ENCODE measurements at regions not wholly inside any gene's neighbourhood (a gene's known extent, or its start where the extent isn't known, plus 50 kb on each side); places are given as distances from the start of the nearest gene placed in this dataset.
"Not testable (repeated sequence)": the region's sequence is repeated elsewhere in the genome, so short reads cannot be mapped to it uniquely, and the experiment has no call there.

DNA sequence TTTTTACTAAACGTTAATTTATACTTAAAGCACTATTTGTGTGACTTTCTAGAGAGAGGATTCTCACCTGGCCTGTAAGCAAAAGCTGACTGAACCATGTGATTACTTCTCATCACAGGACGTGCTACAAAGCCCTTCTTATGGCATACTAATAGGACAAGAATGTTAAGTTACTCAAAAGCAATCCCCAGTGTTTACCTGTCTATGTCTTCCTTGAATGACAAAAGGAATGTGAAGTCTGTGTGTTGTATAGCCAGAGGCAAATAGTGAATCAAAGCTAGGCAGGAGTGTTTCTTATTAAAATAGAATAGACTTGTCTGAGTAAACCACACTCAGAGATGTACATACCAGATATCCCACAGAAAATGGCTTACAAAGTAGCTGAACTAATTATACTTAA lies 1465.5 kb downstream of the SUCLG1 start:
- H3K27ac ChIP-seq (ENCODE audit: low read depth in 1 of 2, low read length in 1 of 2) = no peak overlapping the region
- no peak for TF ChIP-seq CTCF (IDR thresholded peaks at IDR 0.05; ENCODE audit: control extremely low read depth, extremely low read depth)
- 55 to 59% methylated on average over 2 of the region's 2 CpGs for WGBS, 2 donors
- H3K36me3 ChIP-seq (ENCODE audit: control insufficient read depth in 4 of 4, insufficient read depth in 4 of 4, low read length in 4 of 4) = no peaks in the 10 kb centered on the region
- no peaks in the 10 kb centered on the region for H3K27me3 ChIP-seq (ENCODE audit: control insufficient read depth in 3 of 3, insufficient read depth in 3 of 3, low read length in 2 of 3)
- no peak overlapping the region for H3K9ac ChIP-seq (ENCODE audit: insufficient read depth in 1 of 2, low read length in 2 of 2)
- ATAC-seq (ENCODE audit: insufficient read depth, low FRiP score) (no peak), DNase-seq (no peak)
- H3K4me3 ChIP-seq = no peak overlapping the region
- no peaks in the 10 kb centered on the region for H3K9me3 ChIP-seq (ENCODE audit: control insufficient read depth in 4 of 4, insufficient read depth in 3 of 4, low read length in 3 of 4)
- no peaks in the 10 kb centered on the region for H3K4me1 ChIP-seq (ENCODE audit: control insufficient read depth in 5 of 5, insufficient read depth in 5 of 5, low read length in 5 of 5)

DNA sequence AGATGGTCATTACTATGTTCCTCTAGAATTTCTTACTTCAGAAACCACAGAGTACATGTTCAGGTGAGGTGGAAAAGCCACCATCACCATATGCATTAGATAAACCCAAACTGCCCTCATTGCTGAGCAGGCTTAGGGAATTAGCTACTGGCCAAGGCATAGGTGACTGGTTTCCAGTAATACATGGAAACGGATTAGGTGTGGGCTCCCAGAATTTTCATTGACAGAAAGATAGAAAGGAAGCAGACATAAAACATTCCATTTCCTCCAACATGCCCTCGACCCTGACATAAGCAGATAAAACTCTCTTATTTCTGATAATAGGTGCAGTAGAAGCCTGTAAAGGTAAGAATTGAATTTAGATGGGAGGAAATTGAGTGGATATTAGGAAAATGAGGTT lies 1466.1 kb downstream of the SUCLG1 start:
- no peak for DNase-seq
- no peak for ATAC-seq (ENCODE audit: insufficient read depth, low FRiP score)
- TF ChIP-seq CTCF (IDR thresholded peaks at IDR 0.05; ENCODE audit: control extremely low read depth, extremely low read depth) = no peak
- no peaks in the 10 kb centered on the region for H3K36me3 ChIP-seq (ENCODE audit: control insufficient read depth in 4 of 4, insufficient read depth in 4 of 4, low read length in 4 of 4)
- no peak overlapping the region for H3K4me3 ChIP-seq
- WGBS, 2 donors = 53 to 57% methylated on average over 2 of the region's 2 CpGs
- no peaks in the 10 kb centered on the region for H3K4me1 ChIP-seq (ENCODE audit: control insufficient read depth in 5 of 5, insufficient read depth in 5 of 5, low read length in 5 of 5)
- H3K27me3 ChIP-seq (ENCODE audit: control insufficient read depth in 3 of 3, insufficient read depth in 3 of 3, low read length in 2 of 3) = no peaks in the 10 kb centered on the region
- H3K9me3 ChIP-seq (ENCODE audit: control insufficient read depth in 4 of 4, insufficient read depth in 3 of 4, low read length in 3 of 4) = no peaks in the 10 kb centered on the region
- H3K9ac ChIP-seq (ENCODE audit: insufficient read depth in 1 of 2, low read length in 2 of 2) = no peak overlapping the region
- H3K27ac ChIP-seq (ENCODE audit: low read depth in 1 of 2, low read length in 1 of 2) = no peak overlapping the region

DNA sequence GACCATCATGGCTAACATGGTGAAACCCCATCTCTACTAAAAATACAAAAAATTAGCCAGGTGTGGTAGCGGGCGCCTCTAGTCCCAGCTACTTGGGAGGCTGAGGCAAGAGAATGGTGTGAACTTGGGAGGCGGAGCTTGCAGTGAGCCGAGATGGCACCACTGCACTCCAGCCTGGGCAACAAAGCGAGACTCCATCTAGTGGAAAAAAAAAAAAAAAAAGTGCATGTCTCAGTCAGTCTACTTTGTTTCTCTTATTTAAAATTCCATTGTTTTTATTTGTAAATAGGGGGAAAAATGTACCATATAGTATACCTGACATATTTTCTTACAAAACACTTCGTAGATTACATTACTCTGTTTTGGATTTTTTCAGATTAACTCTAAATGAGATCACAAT lies 1471.4 kb downstream of the SUCLG1 start:
- H3K36me3 ChIP-seq (ENCODE audit: control insufficient read depth in 4 of 4, insufficient read depth in 4 of 4, low read length in 4 of 4); H3K27me3 ChIP-seq (ENCODE audit: control insufficient read depth in 3 of 3, insufficient read depth in 3 of 3, low read length in 2 of 3); H3K9ac ChIP-seq (ENCODE audit: insufficient read depth in 1 of 2, low read length in 2 of 2); H3K9me3 ChIP-seq (ENCODE audit: control insufficient read depth in 4 of 4, insufficient read depth in 3 of 4, low read length in 3 of 4); H3K27ac ChIP-seq (ENCODE audit: low read depth in 1 of 2, low read length in 1 of 2); H3K4me3 ChIP-seq; H3K4me1 ChIP-seq (ENCODE audit: control insufficient read depth in 5 of 5, insufficient read depth in 5 of 5, low read length in 5 of 5); ATAC-seq (ENCODE audit: insufficient read depth, low FRiP score); DNase-seq: not testable (repeated sequence)
- WGBS, 2 donors = 91 to 96% methylated on average over 6 of the region's 6 CpGs

- no peak for TF ChIP-seq CTCF (IDR thresholded peaks at IDR 0.05; ENCODE audit: control extremely low read depth, extremely low read depth)
- DNase-seq (no peak), ATAC-seq (ENCODE audit: insufficient read depth, low FRiP score) (no peak)
- H3K36me3 ChIP-seq (ENCODE audit: control insufficient read depth in 4 of 4, insufficient read depth in 4 of 4, low read length in 4 of 4) = no peaks in the 10 kb centered on the region
- H3K27me3 ChIP-seq (ENCODE audit: control insufficient read depth in 3 of 3, insufficient read depth in 3 of 3, low read length in 2 of 3) = no peaks in the 10 kb centered on the region
- no peak overlapping the region for H3K9ac ChIP-seq (ENCODE audit: insufficient read depth in 1 of 2, low read length in 2 of 2)
- no peak overlapping the region for H3K27ac ChIP-seq (ENCODE audit: low read depth in 1 of 2, low read length in 1 of 2)
- WGBS, 2 donors = 90 to 92% methylated on average over 3 of the region's 3 CpGs
- no peaks in the 10 kb centered on the region for H3K4me1 ChIP-seq (ENCODE audit: control insufficient read depth in 5 of 5, insufficient read depth in 5 of 5, low read length in 5 of 5)
- H3K9me3 ChIP-seq (ENCODE audit: control insufficient read depth in 4 of 4, insufficient read depth in 3 of 4, low read length in 3 of 4) = peaks cover 0 to 5% (median 0%) of the 10 kb centered on the region in 4 donors
- H3K4me3 ChIP-seq = no peak overlapping the region
These were observed 1472.2 kb downstream of the SUCLG1 start for GRCh38 chr2:82986899-82987298.
